ENCODE measurements at regions not wholly inside any gene's neighbourhood (a gene's known extent, or its start where the extent isn't known, plus 50 kb on each side); places are given as distances from the start of the nearest gene placed in this dataset.

- in situ Hi-C loops (cut with HindIII; ENCODE audit: low sequenced_read_pairs), result no loop called here
- no peak overlapping the region for H3K4me3 ChIP-seq (ENCODE audit: low read depth, low read length)
- peak; percentile 59 for DNase-seq (ENCODE audit: low read depth, low spot score)
- TF ChIP-seq CTCF (IDR thresholded peaks at IDR 0.05; ENCODE audit: low read depth, low read length), result no peak
Measured at GRCh38 chr1:218209351-218209861, 75.7 kb upstream of the RRP15 start.

GRCh38 chr1:218211241-218211640 lies 73.9 kb upstream of the RRP15 start:
- in situ Hi-C loops (cut with HindIII; ENCODE audit: low sequenced_read_pairs), result no loop called here
- peak; percentile 26 for DNase-seq (ENCODE audit: low read depth, low spot score)
- no peak for TF ChIP-seq CTCF (IDR thresholded peaks at IDR 0.05; ENCODE audit: low read depth, low read length)
- no peak overlapping the region for H3K4me3 ChIP-seq (ENCODE audit: low read depth, low read length)

- in situ Hi-C loops (cut with HindIII; ENCODE audit: low sequenced_read_pairs), result no loop called here
- no peak overlapping the region for H3K4me3 ChIP-seq (ENCODE audit: low read depth, low read length)
- TF ChIP-seq CTCF (IDR thresholded peaks at IDR 0.05; ENCODE audit: low read depth, low read length), result no peak
- no peak for DNase-seq (ENCODE audit: low read depth, low spot score)
Measured at GRCh38 chr1:218217040-218217439, 68.1 kb upstream of the RRP15 start.

GRCh38 chr1:218219460-218219859 lies 65.6 kb upstream of the RRP15 start:
- in situ Hi-C loops (cut with HindIII; ENCODE audit: low sequenced_read_pairs), result no loop called here
- H3K4me3 ChIP-seq (ENCODE audit: low read depth, low read length), result no peak overlapping the region
- DNase-seq (ENCODE audit: low read depth, low spot score), result no peak
- no peak for TF ChIP-seq CTCF (IDR thresholded peaks at IDR 0.05; ENCODE audit: low read depth, low read length)

- no peak overlapping the region for H3K4me3 ChIP-seq (ENCODE audit: low read depth, low read length)
- in situ Hi-C loops (cut with HindIII; ENCODE audit: low sequenced_read_pairs), result no loop called here
- no peak for DNase-seq (ENCODE audit: low read depth, low spot score)
- TF ChIP-seq CTCF (IDR thresholded peaks at IDR 0.05; ENCODE audit: low read depth, low read length), result no peak
Measured at GRCh38 chr1:218224101-218224500, 61.0 kb upstream of the RRP15 start.

GRCh38 chr1:218226005-218226404 lies 59.1 kb upstream of the RRP15 start:
- in situ Hi-C loops (cut with HindIII; ENCODE audit: low sequenced_read_pairs), result no loop called here
- no peak for DNase-seq (ENCODE audit: low read depth, low spot score)
- H3K4me3 ChIP-seq (ENCODE audit: low read depth, low read length), result no peak overlapping the region
- no peak for TF ChIP-seq CTCF (IDR thresholded peaks at IDR 0.05; ENCODE audit: low read depth, low read length)

Data from astrocyte of the spinal cord (primary cell).